GM18519 (cell line): ENCODE measurements at regions not wholly inside any gene's neighbourhood (a gene's known extent, or its start where the extent isn't known, plus 50 kb on each side); places are given as distances from the start of the nearest gene placed in this dataset.

Experiments used
- ATAC-seq: cut with Tn5 transposase; IDR thresholded peaks from one replicate; pipeline ENCODE4 v1.9.1; 2021; ENCODE audit warnings: mild to moderate bottlenecking, moderate library complexity; ENCODE audit not compliant: unreplicated experiment, low FRiP score

DNA sequence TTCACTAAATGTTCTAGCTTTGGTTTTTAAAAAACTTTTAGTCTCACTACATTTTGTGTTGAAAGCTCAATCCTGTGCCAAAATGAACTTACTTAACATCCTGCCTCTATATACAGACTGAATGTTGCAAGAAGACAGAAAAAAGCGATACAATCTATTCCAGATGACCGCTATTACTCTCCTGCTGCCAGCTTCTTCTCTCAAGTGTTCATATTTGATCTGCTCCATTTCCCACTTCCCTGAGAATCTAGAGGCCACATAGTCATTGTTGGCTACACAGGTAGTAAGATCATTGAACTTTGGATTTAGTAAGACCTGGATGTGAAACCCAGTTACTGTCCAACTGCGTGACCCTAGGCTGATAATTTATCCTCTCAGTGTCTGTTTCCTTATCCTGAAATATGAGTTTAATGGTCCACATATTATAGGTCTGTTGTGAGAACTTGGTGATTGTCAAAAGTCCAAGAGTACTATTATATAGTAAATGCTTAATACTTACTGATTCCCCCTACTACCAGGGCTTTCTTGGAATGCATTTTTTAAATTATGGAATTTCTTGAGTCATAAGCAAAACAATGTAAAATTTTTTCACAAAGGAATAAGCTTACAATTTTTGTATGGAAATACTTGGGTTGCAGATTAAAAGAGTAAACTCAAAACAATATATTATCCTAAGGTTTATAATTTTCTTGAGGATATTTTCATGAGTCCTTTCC, 976.8 kb upstream of the ADGRL3 start:
- no peak for ATAC-seq

DNA sequence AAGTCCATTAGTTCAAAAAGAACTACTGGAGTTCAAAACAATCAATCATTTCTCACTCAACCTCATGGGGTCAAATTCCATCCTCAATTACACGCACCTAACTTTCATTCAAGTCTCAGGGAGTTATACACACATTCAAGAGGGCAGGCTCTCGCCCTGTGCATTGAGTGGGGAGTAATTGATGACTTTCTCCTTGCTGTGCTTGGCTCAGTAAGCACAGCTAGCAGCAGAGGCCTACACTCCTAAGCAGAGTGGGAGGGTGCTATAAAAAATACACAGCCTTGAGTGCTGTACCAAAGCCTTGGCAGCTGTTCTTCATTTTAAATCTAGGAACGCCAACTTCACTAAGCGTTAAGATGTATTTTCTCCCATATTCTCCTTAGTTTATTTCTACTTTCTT, 958.3 kb upstream of the ADGRL3 start:
- ATAC-seq: no peak

GRCh38 chr4:60249784-60250183, 950.3 kb upstream of the ADGRL3 start:
- no peak for ATAC-seq

GRCh38 chr4:60250657-60251056, 949.5 kb upstream of the ADGRL3 start:
- no peak for ATAC-seq

- no peak for ATAC-seq
These were observed 940.3 kb upstream of the ADGRL3 start for GRCh38 chr4:60259781-60260180.

DNA sequence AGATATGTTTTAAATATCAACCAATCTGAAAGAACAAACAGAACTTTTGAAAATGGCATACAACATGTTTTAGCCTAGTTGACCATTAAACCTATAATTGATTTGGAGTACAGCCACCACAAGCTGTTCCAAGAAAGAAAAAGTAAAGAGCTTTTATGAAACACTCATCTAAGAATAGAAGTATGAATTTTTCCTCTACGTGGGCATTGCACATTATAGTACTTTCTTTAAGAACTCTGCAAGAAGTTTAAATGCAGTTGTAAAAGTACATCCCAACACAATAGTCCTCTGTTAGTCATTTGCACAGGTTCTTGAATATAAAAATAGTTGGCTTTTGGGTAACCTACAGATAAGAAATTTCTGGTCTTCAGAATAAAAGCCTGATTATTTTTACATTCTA, 933.6 kb upstream of the ADGRL3 start:
- ATAC-seq: no peak

DNA sequence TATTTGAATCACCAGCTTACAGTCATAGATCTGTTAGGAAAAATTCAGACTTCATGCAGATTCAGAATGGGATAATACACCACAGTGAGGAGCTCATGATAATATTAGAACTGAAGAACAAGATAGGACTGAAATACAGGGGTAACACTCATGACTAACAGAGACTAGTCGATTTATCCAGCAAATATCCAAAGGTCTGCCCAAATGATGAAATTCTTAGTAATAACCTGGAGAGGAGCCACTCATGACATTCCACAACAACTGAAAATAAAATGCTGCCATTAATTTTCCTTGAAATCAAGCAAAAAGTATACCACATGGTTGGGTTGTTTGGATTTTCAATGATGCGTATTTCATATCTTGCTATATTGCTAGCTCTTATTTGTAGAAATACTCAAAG, 903.7 kb upstream of the ADGRL3 start:
- ATAC-seq: no peak

DNA sequence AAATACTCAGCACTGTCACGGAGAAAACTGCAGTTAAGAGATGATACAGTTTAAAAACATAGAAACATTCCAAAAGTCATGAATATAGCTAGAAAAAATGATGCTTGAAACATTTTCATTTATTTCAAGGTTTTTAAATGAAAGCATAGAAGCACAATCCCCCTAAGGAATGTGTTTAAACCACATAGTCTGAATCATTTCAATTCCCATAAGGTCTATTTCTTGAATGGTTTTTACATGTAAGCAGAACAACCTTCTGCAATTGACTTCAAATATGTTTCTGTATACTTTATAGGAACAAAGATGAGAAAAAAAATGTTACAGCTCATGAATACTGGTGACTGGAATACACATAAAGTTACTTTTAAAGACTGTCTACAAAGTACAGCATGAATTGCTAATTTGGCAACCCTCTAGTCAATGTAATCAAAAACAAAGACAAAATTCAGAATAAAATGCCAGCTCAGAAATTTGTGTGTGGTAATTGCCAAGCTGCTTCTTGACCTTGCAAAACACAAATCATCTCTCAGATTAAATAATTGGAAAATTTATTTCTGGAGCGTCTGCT, 886.4 kb upstream of the ADGRL3 start:
- ATAC-seq: no peak

DNA sequence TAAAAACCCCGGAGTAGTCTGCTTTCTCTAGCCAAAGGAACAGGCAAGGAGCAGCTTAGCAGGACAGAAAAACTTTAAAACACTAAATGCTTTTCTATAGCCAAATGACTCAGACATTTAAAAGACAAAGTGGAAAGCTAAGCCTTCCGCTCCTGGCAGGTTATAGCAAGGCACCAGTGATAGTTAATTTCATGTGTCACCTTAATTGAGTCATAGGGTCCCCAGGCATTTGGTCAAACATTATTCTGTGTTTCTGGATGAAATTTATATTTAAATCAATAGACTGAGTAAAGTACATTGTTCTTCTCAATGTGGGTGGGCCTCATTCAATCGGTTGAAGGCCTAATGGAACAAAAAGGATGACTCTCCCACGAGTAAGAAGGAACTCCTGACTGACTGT, 885.7 kb upstream of the ADGRL3 start:
- ATAC-seq: no peak

- ATAC-seq: no peak
These were observed 884.5 kb upstream of the ADGRL3 start for GRCh38 chr4:60315586-60315985.

- ATAC-seq: no peak
These were observed 873.4 kb upstream of the ADGRL3 start for GRCh38 chr4:60326735-60327134.

GRCh38 chr4:60327651-60328050, 872.5 kb upstream of the ADGRL3 start:
- ATAC-seq: no peak

- no peak for ATAC-seq
These were observed 855.2 kb upstream of the ADGRL3 start for GRCh38 chr4:60344908-60345307.

DNA sequence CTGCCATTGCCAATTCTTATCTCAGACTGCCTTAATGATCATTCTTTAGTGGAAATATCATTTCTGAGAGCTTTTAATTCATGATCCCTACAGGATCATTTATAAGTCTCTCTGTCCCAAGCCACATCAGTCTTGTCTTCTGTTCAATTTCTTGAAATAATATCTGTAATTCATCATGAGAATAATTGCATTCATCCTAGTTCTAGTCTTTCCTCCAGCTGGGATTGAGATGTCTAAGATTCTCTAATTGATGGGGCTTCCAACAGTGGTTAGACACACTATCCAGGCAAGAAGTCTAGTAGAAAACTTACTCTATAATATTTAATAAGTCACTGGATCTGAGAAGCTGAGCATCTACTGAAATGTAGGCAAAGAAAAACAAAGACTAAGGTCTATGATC, 854.7 kb upstream of the ADGRL3 start:
- no peak for ATAC-seq

DNA sequence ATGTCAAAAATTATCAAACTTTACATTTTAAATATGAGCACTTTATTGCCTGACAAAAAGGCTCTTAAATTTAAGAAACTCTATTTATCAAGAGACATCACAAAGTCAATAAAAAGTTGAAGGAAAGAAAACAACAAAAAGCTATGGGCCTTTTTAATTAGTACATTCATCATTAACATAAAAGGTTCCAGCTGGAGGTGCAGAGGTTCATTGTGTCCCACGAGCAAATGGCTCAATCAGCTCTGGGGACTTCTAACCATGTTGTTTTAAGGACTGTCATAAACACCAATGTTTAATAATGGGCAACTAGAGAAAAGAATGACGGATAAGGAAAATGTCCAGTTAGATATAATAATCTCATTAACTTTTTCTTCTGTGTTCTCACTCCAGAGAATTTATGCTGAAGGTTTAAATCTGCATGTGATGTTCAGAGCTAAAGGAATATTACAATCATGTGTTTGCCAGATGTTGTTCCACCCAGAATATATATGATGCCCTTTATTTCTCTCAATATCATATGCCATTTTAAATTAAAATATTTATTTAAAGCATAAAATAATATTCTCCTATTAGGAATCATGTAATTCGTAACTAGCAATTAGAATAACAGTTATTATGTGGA, 840.3 kb upstream of the ADGRL3 start:
- ATAC-seq: no peak

DNA sequence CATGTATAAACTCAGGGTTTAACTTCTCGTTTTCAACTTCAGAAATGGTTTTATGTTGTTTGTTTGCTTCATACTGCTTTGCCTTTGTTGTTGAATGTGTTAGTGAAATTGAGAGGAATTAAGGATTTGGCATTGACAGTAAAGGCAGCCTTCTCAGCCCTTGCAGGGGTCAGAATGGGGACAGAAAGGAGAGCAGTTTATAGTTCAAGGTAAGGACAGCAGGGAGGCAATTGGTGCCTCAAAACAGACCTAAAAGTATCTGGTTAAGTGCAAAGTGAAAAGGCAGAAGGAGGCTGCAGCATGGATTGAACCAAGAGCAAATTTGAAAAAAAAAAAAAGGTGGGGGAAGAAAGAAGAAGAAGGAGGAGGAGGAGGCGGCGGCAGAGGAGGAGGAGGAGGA, 835.0 kb upstream of the ADGRL3 start:
- ATAC-seq: no peak

GRCh38 chr4:60366661-60367060, 833.5 kb upstream of the ADGRL3 start:
- no peak for ATAC-seq

DNA sequence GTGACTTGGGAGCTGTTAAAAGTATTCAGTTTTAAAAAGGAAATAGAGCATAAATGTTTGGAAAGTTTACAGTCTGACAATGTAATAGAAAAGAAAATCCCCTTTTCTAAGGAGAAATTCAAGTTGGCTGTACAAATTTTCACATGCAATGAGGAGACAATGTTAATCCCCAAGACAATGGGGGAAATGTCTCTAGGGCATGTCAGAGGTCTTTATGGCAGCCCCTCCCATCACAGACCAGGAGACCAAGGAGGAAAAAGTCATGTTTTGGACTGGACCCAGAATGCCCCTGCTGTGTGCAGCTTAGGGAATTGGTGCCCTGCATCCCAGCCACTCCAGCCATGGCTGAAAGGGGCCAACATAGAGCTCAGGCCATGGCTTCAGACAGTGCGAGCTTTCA, 831.1 kb upstream of the ADGRL3 start:
- ATAC-seq: no peak

DNA sequence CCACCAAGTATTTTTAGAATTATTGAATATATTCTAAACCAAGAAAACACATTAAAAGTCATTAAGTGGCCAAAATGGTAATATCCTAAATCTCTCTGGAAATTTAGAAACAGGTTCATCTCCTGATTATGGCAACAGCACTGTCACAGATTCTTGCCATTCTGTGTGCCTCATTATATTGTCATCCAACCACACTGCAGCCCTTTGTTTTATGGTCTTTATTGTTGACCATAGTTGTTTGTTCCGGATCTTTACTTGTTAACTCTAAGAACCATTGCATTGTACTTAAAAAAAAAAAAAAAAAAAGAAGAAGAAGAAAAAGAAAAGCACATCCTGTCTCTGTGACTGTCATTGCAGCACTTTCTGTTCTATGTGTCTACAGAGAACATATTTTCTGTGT, 822.1 kb upstream of the ADGRL3 start:
- no peak for ATAC-seq

DNA sequence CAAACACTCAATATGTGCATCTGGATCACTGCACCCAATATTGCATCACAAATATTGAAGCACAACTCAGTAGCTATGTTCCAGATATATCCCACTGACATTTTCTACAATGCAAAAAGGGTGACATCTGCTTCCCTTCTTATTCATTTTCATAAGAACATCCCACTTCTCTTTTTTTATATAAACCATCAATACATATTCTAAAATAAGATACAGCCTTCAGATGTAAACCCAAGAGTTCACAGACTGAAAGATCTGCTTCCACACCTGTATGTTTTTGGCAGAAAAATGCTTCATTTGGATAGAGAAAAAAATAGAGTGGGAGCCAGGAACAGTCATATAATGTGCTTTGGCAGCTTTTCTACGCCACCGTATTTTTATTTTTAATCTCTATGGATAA, 815.6 kb upstream of the ADGRL3 start:
- no peak for ATAC-seq

DNA sequence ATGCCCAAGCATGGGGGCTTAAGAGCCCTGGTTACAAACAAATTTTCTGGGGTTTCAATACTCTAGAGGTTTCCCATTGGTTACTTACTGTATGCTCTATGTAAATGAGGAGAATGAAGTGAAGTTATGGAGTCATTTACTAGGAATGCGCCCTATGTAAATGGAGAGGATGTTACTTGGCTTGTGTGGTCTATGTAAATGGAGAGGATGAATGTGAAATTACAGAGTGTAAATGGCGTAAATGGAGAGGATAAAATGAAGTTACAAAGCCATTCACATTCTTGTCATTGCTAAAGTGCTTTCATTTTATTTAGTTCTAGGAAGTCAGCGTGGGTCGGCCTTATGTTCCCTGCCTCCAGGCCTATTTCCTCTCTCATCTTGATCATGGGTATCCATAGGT, 810.5 kb upstream of the ADGRL3 start:
- ATAC-seq: no peak

DNA sequence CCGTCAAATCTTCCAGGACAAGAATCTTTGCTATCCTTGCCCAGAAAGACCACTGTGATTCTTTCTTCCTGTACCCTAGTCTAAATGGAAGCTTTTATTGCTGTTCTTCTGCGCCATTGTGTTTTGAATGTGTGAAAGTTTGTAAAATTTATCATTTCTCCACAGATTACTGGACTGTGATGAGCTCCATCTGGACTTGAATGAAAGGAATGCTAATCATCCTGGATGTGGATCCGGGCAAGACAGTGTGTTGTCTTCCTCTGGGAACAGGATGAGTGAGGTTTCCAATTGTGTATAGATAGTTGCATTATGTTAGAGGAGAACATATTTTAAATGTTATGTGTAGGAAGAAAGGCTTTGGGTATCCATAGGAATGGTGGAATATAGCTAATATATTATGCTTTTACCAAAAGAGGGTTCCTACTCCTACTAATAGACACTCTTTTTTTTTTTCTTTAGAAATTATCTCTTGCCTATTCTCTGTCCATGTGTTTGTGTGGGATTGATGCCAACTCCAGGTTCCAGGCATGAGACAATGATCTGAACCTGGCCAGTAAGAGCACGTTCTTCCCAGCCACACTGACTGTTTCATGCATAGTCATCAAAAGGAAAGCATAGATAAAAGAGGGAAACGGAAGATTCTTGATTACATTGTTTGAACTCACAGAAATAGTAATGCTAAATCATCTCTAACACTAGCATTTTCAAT, 803.6 kb upstream of the ADGRL3 start:
- ATAC-seq: no peak
